IMR-90 (cell line): ENCODE measurements at regions not wholly inside any gene's neighbourhood (a gene's known extent, or its start where the extent isn't known, plus 50 kb on each side); places are given as distances from the start of the nearest gene placed in this dataset.

Experiments used
- ATAC-seq: fragments of 200-7000 bp; cut with Tn5 transposase; 2 replicates; pipeline ENCODE4 v1.9.1; 2020; ENCODE audit warnings: low read depth, mild to moderate bottlenecking, moderate library complexity
- BruUV-seq: library from RNA; stranded (reverse); fragments of 400-500 nt; replicated peaks from 2 replicates; lab custom pipeline; 2021; lab: Mats Ljungman, UMichigan
- CTCF ChIA-PET: fragments of 300-600 bp; formaldehyde crosslinking; extraction: SDS; loops from one replicate; lab custom pipeline; 2021; ENCODE audit warnings: antibody characterized with exemption; lab: Yijun Ruan, JAX
- POLR2A ChIA-PET: fragments of 300-600 bp; sonication (Branson Sonifier 250); formaldehyde crosslinking; loops from one replicate; lab custom pipeline; 2022; ENCODE audit warnings: antibody characterized with exemption; ENCODE audit not compliant: unreplicated experiment; lab: Charles Lee
- DNase-seq: peaks from one replicate; pipeline ENCODE4 v3.0.0; 2013
- H2AFZ ChIP-seq: replicated peaks from 2 replicates; pipeline ENCODE3; 2013; ENCODE audit warnings: low read length, mild to moderate bottlenecking; ENCODE audit not compliant: poor library complexity
- H2AK5ac ChIP-seq: 2 replicates; pipeline ENCODE4 v1.6.1; 2013; ENCODE audit warnings: low read depth, low read length, inconsistent platforms
- H2AK9ac ChIP-seq: replicated peaks from 2 replicates; pipeline ENCODE3; 2013; ENCODE audit warnings: mild to moderate bottlenecking, low read depth, low read length, moderate library complexity; ENCODE audit not compliant: poor library complexity
- H2BK120ac ChIP-seq: 2 replicates; pipeline ENCODE4 v1.6.1; 2013; ENCODE audit warnings: low read depth, low read length, inconsistent platforms
- H2BK15ac ChIP-seq: 3 replicates; pipeline ENCODE4 v1.6.1; 2013; ENCODE audit warnings: low read depth, low read length, inconsistent platforms
- H2BK20ac ChIP-seq: 2 replicates; pipeline ENCODE4 v1.6.1; 2013; ENCODE audit warnings: low read depth, mild to moderate bottlenecking, inconsistent platforms, low read length, moderate library complexity
- H2BK5ac ChIP-seq: 2 replicates; pipeline ENCODE4 v1.6.1; 2013; ENCODE audit warnings: mild to moderate bottlenecking, low read depth, low read length, inconsistent platforms; ENCODE audit not compliant: poor library complexity, severe bottlenecking
- H3K14ac ChIP-seq: replicated peaks from 2 replicates; pipeline ENCODE4 v1.6.1; 2013; ENCODE audit warnings: low read depth, low read length, inconsistent platforms
- H3K18ac ChIP-seq: 2 replicates; pipeline ENCODE4 v1.6.1; 2013; ENCODE audit warnings: low read depth, low read length, control low read depth
- H3K23ac ChIP-seq: 2 replicates; pipeline ENCODE4 v1.6.1; 2013; ENCODE audit warnings: low read depth, low read length, inconsistent platforms
- H3K27ac ChIP-seq: 2 replicates; pipeline ENCODE4 v1.5.1; 2013; ENCODE audit warnings: mild to moderate bottlenecking, control low read depth, low read length; ENCODE audit not compliant: insufficient read depth
- H3K27me3 ChIP-seq: 2 replicates; pipeline ENCODE4 v1.6.1; 2013; ENCODE audit warnings: low read length; ENCODE audit not compliant: control insufficient read depth, insufficient read depth
- H3K36me3 ChIP-seq: 2 replicates; pipeline ENCODE4 v1.6.1; 2013; ENCODE audit warnings: low read length, mixed read lengths; ENCODE audit not compliant: control insufficient read depth, insufficient read depth
- H3K4ac ChIP-seq: 2 replicates; pipeline ENCODE4 v1.6.1; 2013; ENCODE audit warnings: low read depth, low read length, inconsistent platforms
- H3K4me1 ChIP-seq: 2 replicates; pipeline ENCODE4 v1.6.1; 2013; ENCODE audit warnings: low read length, mixed read lengths; ENCODE audit not compliant: control insufficient read depth, insufficient read depth
- H3K4me2 ChIP-seq: 2 replicates; pipeline ENCODE4 v1.6.1; 2013; ENCODE audit warnings: low read depth, mild to moderate bottlenecking, control low read depth, low read length, moderate library complexity
- H3K4me3 ChIP-seq: 2 replicates; pipeline ENCODE4 v1.5.1; 2013; ENCODE audit warnings: low read depth, mild to moderate bottlenecking, control low read depth, low read length, moderate library complexity; ENCODE audit not compliant: insufficient read depth
- H3K56ac ChIP-seq: 2 replicates; pipeline ENCODE4 v1.6.1; 2013; ENCODE audit warnings: low read length, inconsistent platforms; ENCODE audit not compliant: insufficient read depth; ENCODE audit errors: extremely low read depth
- H3K79me1 ChIP-seq, 2 experiments: 2 replicates each; pipeline ENCODE4 v1.6.1; 2013; ENCODE audit warnings: low read length in 2 of 2, inconsistent platforms in 1 of 2, low read depth in 1 of 2
- H3K9ac ChIP-seq: 2 replicates; pipeline ENCODE4 v1.6.1; 2013; ENCODE audit warnings: low read depth, low read length, control low read depth
- H3K9me1 ChIP-seq: 2 replicates; pipeline ENCODE4 v1.6.1; 2013; ENCODE audit warnings: low read length, inconsistent platforms; ENCODE audit not compliant: insufficient read depth
- H3K9me3 ChIP-seq: 2 replicates; pipeline ENCODE4 v1.6.1; 2013; ENCODE audit warnings: low read length; ENCODE audit not compliant: control insufficient read depth, insufficient read depth
- H4K20me1 ChIP-seq: 2 replicates; pipeline ENCODE4 v1.6.1; 2013; ENCODE audit warnings: low read length, inconsistent platforms; ENCODE audit not compliant: insufficient read depth
- H4K5ac ChIP-seq: 2 replicates; pipeline ENCODE4 v1.6.1; 2013; ENCODE audit warnings: mild to moderate bottlenecking, low read depth, low read length, control low read depth
- H4K8ac ChIP-seq, 2 experiments: 2 replicates each; pipeline ENCODE4 v1.6.1; 2013; ENCODE audit warnings: low read depth in 2 of 2, low read length in 2 of 2, control low read depth in 1 of 2, inconsistent platforms in 1 of 2
- H4K91ac ChIP-seq: 2 replicates; pipeline ENCODE4 v1.6.1; 2013; ENCODE audit warnings: low read depth, low read length, inconsistent platforms; ENCODE audit not compliant: insufficient read depth
- CEBPB ChIP-seq: IDR thresholded peaks from 2 replicates; pipeline ENCODE4 v1.6.1; 2012; ENCODE audit warnings: low read depth, low read length, improper control_type of control experiment
- CTCF ChIP-seq: conservative IDR thresholded peaks from 2 replicates; pipeline ENCODE4 v1.5.1; 2012; ENCODE audit warnings: mild to moderate bottlenecking, low read depth, low read length, improper control_type of control experiment
- MAFK ChIP-seq: IDR thresholded peaks from 2 replicates; pipeline ENCODE4 v1.6.1; 2012; ENCODE audit warnings: low read depth, low read length, improper control_type of control experiment
- POLR2A ChIP-seq: IDR thresholded peaks from 2 replicates; pipeline ENCODE4 v1.6.1; 2012; ENCODE audit warnings: mild to moderate bottlenecking, low read depth, low read length
- USF2 ChIP-seq: fragments of 150-350 bp; IDR thresholded peaks from 2 replicates; pipeline ENCODE4 v1.6.1; 2017; ENCODE audit warnings: mild to moderate bottlenecking, antibody characterized with exemption, low read length, low read depth
- WGBS, 2 experiments: methylation state at CpG; one replicate each; pipeline versions ENCODE4 v1.1.5 to v1.1.7; 2013; ENCODE audit warnings: missing lambda C conversion rate in 2 of 2; ENCODE audit not compliant: insufficient read length in 1 of 2; ENCODE audit errors: extremely low coverage in 2 of 2; 5-methylcytosine and 5-hydroxymethylcytosine counted together
- dilution Hi-C: fragments of 300-500 bp; cut with HindIII; formaldehyde crosslinking; loops from one replicate; pipeline ENCODE4 v1.14.3; 2018; ENCODE audit warnings: low sequenced_read_pairs; ENCODE audit not compliant: unreplicated experiment
- in situ Hi-C: fragments of 300-500 bp; cut with MboI; formaldehyde crosslinking; loops from 3 replicates; pipeline ENCODE4 v1.14.3; 2019; ENCODE audit warnings: low sequenced_read_pairs, inconsistent platforms, mixed read lengths
- intact Hi-C: fragments of 100-400 bp; cut with micrococcal nuclease; formaldehyde crosslinking; loops from 2 replicates; pipeline ENCODE4 v1.10.0; 2022

- Histone ChIP-seq H3K27ac (no peak overlapping the region), H3K79me1 (no peaks in the 10 kb centered on the region), H3K9me1 (no peaks in the 10 kb centered on the region), H3K4ac (no peak overlapping the region), H3K9ac (no peak overlapping the region), H2AK5ac (no peak overlapping the region), H2BK15ac (no peak overlapping the region), H2BK20ac (no peak overlapping the region), H3K14ac (no peak overlapping the region), H3K4me1 (no peaks in the 10 kb centered on the region), H2BK120ac (no peak overlapping the region), H3K9me3 (no peaks in the 10 kb centered on the region), H3K4me2 (no peak overlapping the region), H2BK5ac (no peak overlapping the region), H4K5ac (no peak overlapping the region), H2AK9ac (no peak overlapping the region), H4K8ac (no peak overlapping the region), H3K18ac (no peak overlapping the region), H4K20me1 (no peaks in the 10 kb centered on the region), H4K91ac (no peak overlapping the region), H3K4me3 (no peak overlapping the region), H3K56ac (no peak overlapping the region), H3K36me3 (no peaks in the 10 kb centered on the region), H3K23ac (no peak overlapping the region), H2AFZ (no peak overlapping the region), H3K27me3 (no peaks in the 10 kb centered on the region)
- ChIA-PET POLR2A (no interaction called here), CTCF (no interaction called here)
- no TSS peak for BruUV-seq
- TF ChIP-seq CEBPB (no peak), MAFK (no peak), POLR2A (no peak), USF2 (no peak), CTCF (no peak)
- ATAC-seq (no peak), DNase-seq (no peak)
- intact Hi-C loops, result no loop called here
- dilution Hi-C loops, result no loop called here
- in situ Hi-C loops, result no loop called here
- WGBS, 2 experiments, result 50% methylated on average over 4 of the region's 15 CpGs; no CpG with 5 or more reads in 1 of the 2 experiments
Observed at GRCh38 chr1:182249201-182249676, 142.4 kb downstream of the GLUL start.
